A172 (cell line): ENCODE measurements at regions not wholly inside any gene's neighbourhood (a gene's known extent, or its start where the extent isn't known, plus 50 kb on each side); places are given as distances from the start of the nearest gene placed in this dataset.

ENCODE experiments used
- DNase-seq: peaks from one replicate; pipeline ENCODE4 v3.0.0-alpha.2; 2015; ENCODE audit warnings: low spot score

DNA sequence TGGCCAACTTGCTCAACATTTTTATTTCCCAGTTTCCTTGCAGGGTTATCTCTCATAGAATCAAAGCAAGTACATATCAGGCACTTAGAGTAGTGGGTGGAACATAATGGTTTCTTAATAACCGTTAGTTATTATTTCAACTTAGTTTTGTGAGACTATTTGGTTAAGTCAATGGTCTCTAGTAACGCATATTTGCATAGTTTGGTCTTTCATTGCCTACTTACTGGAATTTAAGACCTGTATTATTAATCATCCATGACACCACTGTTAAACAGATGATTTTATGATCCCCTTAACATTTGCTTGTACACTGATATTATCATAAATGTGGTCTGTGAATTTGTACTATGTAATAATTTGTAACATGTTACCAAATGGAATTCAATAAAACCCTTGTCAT, 70.9 kb upstream of the SMIM31 start:
- DNase-seq, result no peak

DNA sequence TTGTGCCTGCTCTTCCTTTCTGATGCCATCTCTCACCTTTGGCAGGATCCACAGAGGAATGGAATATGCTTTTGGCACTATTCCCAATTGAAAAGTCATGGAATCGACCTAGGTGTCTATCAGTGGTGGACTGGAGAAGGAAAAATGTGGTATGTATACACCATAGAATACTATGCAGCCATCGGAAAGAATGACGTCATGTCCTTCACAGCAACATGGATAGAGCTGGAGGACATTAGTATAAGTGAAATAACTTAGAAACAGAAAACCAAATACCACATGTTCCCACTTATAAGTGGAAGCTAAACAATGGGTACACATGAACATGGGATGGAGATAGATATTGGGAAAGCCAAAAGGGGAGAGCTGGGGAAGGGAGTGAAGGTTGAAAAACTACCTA, 58.3 kb upstream of the SMIM31 start:
- DNase-seq, result no peak

GRCh38 chr4:164700471-164700870, 53.5 kb upstream of the SMIM31 start:
- peak; percentile 24 for DNase-seq

GRCh38 chr4:164701665-164702064, 52.3 kb upstream of the SMIM31 start:
- DNase-seq, result no peak
